Thyroid gland (tissue), 4 donors: ENCODE measurements at regions not wholly inside any gene's neighbourhood (a gene's known extent, or its start where the extent isn't known, plus 50 kb on each side); places are given as distances from the start of the nearest gene placed in this dataset.

Experiments used
- DNase-seq, 2 donors: peaks; one replicate each; pipeline ENCODE4 v3.0.0-alpha.2; 2019
- H3K27ac ChIP-seq, 3 donors: fragments of 200-600 bp; sonication (generic); 1 replicate in 2 of 3; 2 replicates in 1 of 3; pipeline ENCODE4 v1.5.1; 2016 to 2019; ENCODE audit warnings: mild to moderate bottlenecking in 1 of 3, moderate library complexity in 1 of 3
- H3K27me3 ChIP-seq: fragments of 200-600 bp; sonication (generic); one replicate; pipeline ENCODE4 v1.5.1; 2019
- H3K36me3 ChIP-seq, 2 donors: fragments of 200-600 bp; sonication (generic); one replicate each; pipeline ENCODE4 v1.5.1; 2016 to 2019
- H3K4me1 ChIP-seq, 2 donors: fragments of 200-600 bp; sonication (generic); one replicate each; pipeline ENCODE4 v1.5.1; 2017 to 2019
- H3K4me3 ChIP-seq, 3 donors: fragments of 200-600 bp; sonication (generic); replicated peaks in 1 of 3; 1 replicate in 2 of 3; 2 replicates in 1 of 3; pipeline ENCODE4 v1.5.1; 2016; ENCODE audit warnings: mild to moderate bottlenecking in 1 of 3
- H3K9me3 ChIP-seq: fragments of 200-600 bp; sonication (generic); one replicate; pipeline ENCODE4 v1.5.1; 2017
- CTCF ChIP-seq, 6 experiments: fragments of 200-600 bp in 3 of 6; fragments of 450-650 bp in 3 of 6; sonication (generic) in 3 of 6; IDR thresholded peaks; one replicate each; pipeline ENCODE4 v1.5.1; 2016 to 2019; ENCODE audit warnings: antibody characterized with exemption in 6 of 6, mild to moderate bottlenecking in 2 of 6, inconsistent platforms in 1 of 6, moderate library complexity in 1 of 6
- POLR2A ChIP-seq, 2 donors: fragments of 450-650 bp; IDR thresholded peaks; one replicate each; pipeline ENCODE4 v1.6.1; 2017; ENCODE audit warnings: antibody characterized with exemption in 2 of 2, mild to moderate bottlenecking in 2 of 2, moderate library complexity in 1 of 2
- WGBS, 2 donors: methylation state at CpG; one replicate each; pipeline ENCODE4 v1.1.5; 2017; 5-methylcytosine and 5-hydroxymethylcytosine counted together
- intact Hi-C: fragments of 100-400 bp; cut with DNase I; formaldehyde crosslinking; loops from one replicate; pipeline ENCODE4 v1.15.1; 2023

- TF ChIP-seq CTCF (IDR thresholded peaks at IDR 0.05) (no peak), POLR2A (IDR thresholded peaks at IDR 0.05) (no peak)
- 91 to 94% methylated on average over 5 of the region's 5 CpGs for WGBS, 2 donors
- no peak for DNase-seq
These were observed 195.7 kb upstream of the FANCL start for GRCh38 chr2:58436872-58437271.

GRCh38 chr2:58435246-58435645 is 194.1 kb upstream of the FANCL start:
- TF ChIP-seq POLR2A (IDR thresholded peaks at IDR 0.05), result no peak
- TF ChIP-seq CTCF (IDR thresholded peaks at IDR 0.05), result no peak
- Histone ChIP-seq H3K27ac (no peak overlapping the region), H3K27me3 (no peaks in the 10 kb centered on the region), H3K4me3 (no peak overlapping the region), H3K36me3 (no peaks in the 10 kb centered on the region), H3K9me3 (no peaks in the 10 kb centered on the region), H3K4me1 (no peaks in the 10 kb centered on the region)
- intact Hi-C loops, result no loop called here
- WGBS, 2 donors, result 74 to 92% methylated on average over 3 of the region's 3 CpGs
- no peak for DNase-seq

More at GRCh38 chr2:58436872-58437271, 195.7 kb upstream of the FANCL start:
- Histone ChIP-seq H3K4me3 (no peak overlapping the region), H3K27me3 (no peaks in the 10 kb centered on the region), H3K36me3 (no peaks in the 10 kb centered on the region), H3K9me3 (no peaks in the 10 kb centered on the region), H3K4me1 (no peaks in the 10 kb centered on the region), H3K27ac (no peak overlapping the region)
- intact Hi-C loops, result no loop called here

GRCh38 chr2:58434692-58435091 is 193.6 kb upstream of the FANCL start:
- 75 to 77% methylated on average over 1 of the region's 1 CpG for WGBS, 2 donors
- intact Hi-C loops, result no loop called here
- no peak for DNase-seq

GRCh38 chr2:58432491-58433170 is 191.5 kb upstream of the FANCL start:
- no peaks in the 10 kb centered on the region for H3K36me3 ChIP-seq
- peaks cover 0 to 4% of the 10 kb centered on the region in 2 donors for H3K4me1 ChIP-seq
- TF ChIP-seq CTCF (IDR thresholded peaks at IDR 0.05), result no peak
- TF ChIP-seq POLR2A (IDR thresholded peaks at IDR 0.05), result no peak
- no peak overlapping the region for H3K27ac ChIP-seq
- intact Hi-C loops, result no loop called here
- H3K9me3 ChIP-seq, result no peaks in the 10 kb centered on the region
- no peaks in the 10 kb centered on the region for H3K27me3 ChIP-seq
- DNase-seq, result no peak
- H3K4me3 ChIP-seq, result no peak overlapping the region
- WGBS, 2 donors, result 93 to 96% methylated on average over 3 of the region's 3 CpGs

More at GRCh38 chr2:58434692-58435091, 193.6 kb upstream of the FANCL start:
- Histone ChIP-seq H3K36me3 (no peaks in the 10 kb centered on the region), H3K27me3 (no peaks in the 10 kb centered on the region), H3K4me3 (no peak overlapping the region), H3K27ac (no peak overlapping the region), H3K9me3 (no peaks in the 10 kb centered on the region), H3K4me1 (no peaks in the 10 kb centered on the region)
- no peak for TF ChIP-seq POLR2A (IDR thresholded peaks at IDR 0.05)

GRCh38 chr2:58429014-58429875 is 188.1 kb upstream of the FANCL start:
- WGBS, 2 donors, result 36 to 39% methylated on average over 13 of the region's 13 CpGs
- Histone ChIP-seq H3K4me3 (peak overlapping the region in 1 of 3 donors; percentile 24), H3K9me3 (no peaks in the 10 kb centered on the region), H3K36me3 (no peaks in the 10 kb centered on the region), H3K27me3 (no peaks in the 10 kb centered on the region), H3K27ac (no peak overlapping the region), H3K4me1 (peaks cover 5 to 7% of the 10 kb centered on the region in 2 donors)
- TF ChIP-seq POLR2A (IDR thresholded peaks at IDR 0.05) (no peak), CTCF (IDR thresholded peaks at IDR 0.05) (no peak)
- intact Hi-C loops, result no loop called here
- DNase-seq, result no peak
